ENCODE measurements at regions not wholly inside any gene's neighbourhood (a gene's known extent, or its start where the extent isn't known, plus 50 kb on each side); places are given as distances from the start of the nearest gene placed in this dataset.

GRCh38 chr21:38712071-38712470, 93.7 kb upstream of the ETS2 start:
- DNase-seq, result peak; percentile 3

DNA sequence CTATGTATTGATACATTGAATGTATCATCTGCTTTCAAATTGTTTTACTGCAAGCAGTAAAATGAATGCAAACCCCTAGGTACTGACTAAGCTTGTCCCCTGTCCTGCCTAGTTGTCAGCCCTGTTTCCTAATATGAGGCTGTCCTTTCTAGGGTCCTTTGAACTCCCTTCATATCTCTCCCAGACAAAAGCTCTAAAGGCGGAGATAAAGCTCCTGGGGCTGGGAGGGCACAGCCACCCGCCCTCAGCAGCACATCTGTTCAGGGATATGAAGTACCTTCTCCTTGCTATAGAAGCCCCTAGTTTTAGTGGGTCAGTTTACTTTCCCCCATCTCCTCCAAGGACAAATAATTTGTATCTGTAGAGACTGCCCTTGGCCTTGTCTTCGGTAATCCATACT, 93.1 kb upstream of the ETS2 start:
- no peak for DNase-seq

DNA sequence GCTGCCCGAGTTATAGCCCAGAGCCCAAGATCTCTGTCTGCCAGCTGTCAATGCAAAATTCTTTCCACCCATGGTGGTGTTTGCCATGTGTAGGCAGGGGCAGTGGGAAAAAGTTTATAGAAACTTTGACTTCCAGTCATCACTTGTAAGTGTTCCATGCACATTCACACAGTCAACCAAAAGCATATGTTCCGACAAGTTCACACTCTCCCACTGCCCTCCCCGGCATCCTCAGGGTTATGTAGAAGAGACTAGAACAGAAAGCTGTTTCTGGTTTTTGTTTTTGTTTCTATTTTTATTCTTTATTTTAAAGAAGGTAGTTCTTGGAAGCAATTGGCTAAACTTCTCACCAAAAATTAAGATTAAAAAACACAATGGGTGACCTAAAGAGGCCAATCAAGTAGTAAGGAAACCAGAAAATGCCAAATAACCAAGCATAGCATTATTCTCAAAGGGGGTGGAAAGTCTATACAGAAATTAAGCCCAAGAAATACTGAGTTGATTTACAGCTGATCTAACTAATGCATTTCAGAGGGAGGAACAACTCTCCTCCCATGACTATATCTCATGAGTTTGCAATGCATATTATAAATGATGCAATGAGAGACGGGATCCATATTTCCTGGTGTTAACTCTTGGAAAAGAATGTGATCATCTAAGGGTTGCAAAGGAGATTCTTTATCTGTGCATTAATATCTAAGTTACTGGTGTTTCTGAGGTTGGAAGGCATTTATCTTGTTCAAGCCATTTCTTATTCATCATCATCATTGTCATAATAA, 91.5 kb upstream of the ETS2 start:
- no peak for DNase-seq

- no peak for DNase-seq
Measured at GRCh38 chr21:38714999-38715398, 90.7 kb upstream of the ETS2 start.

DNA sequence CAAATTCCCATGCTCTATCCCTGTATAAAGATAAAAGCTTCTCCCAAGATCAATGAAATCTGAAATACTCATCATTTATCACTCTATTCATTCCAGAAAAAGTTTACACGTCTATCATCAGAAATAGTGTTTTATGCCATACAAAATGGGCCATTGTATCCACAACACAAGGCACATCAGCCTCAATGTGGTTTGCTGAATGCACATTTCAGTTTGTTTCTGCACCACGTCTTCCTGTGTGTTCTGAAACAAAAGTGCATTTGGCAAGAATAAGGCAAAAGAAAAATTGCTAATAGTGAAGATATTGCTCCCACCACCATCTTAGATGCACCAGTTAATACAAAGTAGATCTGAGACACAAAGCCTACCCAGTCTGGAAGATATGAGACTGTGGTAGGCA, 89.6 kb upstream of the ETS2 start:
- DNase-seq, result no peak

GRCh38 chr21:38716942-38717341, 88.8 kb upstream of the ETS2 start:
- DNase-seq, result no peak

DNA sequence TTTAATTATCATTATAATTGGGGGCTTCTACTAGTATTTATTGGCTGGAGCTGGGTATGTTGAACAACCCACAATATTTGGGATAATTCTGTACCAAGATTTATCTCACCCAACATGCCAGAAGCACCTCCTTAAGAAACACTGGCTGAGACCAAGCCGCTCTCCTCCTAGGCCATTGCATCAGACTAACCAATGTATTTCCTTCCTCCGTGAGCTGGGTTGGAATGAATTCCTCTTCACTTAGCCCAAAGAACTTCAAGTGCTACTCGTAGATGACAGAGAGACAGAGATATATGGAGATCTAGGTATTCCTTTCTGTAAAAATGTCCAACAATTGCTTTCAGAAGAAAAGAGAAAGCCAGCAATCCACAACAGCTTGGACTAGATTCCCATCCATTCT, 87.2 kb upstream of the ETS2 start:
- DNase-seq, result no peak

GRCh38 chr21:38720074-38720473, 85.7 kb upstream of the ETS2 start:
- DNase-seq, result no peak

- DNase-seq, result no peak
Measured at GRCh38 chr21:38721055-38721454, 84.7 kb upstream of the ETS2 start.

GRCh38 chr21:38721958-38722357, 83.8 kb upstream of the ETS2 start:
- no peak for DNase-seq

DNA sequence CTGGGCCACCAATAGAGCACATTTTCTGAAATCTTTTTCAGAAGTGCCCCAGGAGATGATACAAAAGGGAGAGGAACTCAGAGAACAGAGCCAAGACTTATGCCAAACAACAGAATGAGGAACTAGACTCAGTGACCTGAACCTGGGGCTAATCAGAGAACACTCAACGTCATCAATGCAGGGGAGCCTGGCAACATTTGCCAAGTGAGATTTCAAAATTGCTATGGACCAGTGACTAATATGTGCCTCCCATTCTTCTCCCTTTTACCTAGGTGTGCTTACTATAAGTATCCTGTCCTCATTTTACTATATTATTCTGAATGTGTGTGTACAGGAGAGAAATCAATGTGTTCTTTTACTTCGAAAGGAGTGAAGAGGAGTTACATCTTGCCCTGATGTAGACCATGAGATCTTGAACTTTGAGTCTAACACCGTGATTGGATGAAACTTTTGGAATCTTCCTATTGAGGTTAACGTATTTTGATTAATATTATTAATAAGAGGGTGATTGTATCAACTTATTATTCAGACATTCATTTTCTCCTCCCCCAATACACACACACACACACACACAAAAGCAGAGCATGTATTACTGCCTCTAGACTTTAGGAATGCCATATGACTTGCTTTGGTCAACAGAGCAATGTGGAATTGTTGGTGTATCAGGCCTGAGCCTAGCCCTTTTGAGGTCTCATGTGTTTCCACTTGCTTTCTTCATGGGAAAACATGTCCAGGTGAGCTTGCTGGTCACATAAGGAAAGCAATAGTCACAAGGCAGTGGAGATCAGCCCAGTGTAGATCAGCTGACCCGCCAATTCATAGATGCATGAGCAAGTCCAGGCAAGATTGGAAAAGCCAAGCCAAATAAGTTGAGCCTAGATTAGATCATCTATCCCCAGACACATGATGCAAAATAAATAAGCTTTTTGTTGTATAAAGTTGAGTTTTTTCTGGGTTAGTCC, 80.3 kb upstream of the ETS2 start:
- no peak for DNase-seq

- DNase-seq, result no peak
Measured at GRCh38 chr21:38726482-38726881, 79.2 kb upstream of the ETS2 start.

DNA sequence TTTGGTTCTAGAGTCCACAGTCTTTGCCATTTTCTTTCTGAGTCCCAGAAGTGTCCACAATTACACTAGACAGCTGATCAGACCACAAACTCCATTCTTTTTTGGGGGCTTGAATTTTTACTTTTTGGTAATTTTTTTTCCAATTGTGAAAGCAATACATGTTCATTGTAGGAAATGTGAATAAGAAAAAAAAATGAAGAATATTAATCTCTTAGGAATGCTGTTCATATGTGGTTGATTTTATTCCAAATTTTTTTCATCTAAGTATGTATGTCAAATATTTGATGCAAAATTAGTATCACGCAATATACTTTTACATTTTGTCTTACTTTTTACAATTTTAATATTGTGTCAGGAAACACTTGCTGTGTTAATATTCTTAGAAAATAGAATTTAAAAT, 76.4 kb upstream of the ETS2 start:
- DNase-seq, result no peak

DNA sequence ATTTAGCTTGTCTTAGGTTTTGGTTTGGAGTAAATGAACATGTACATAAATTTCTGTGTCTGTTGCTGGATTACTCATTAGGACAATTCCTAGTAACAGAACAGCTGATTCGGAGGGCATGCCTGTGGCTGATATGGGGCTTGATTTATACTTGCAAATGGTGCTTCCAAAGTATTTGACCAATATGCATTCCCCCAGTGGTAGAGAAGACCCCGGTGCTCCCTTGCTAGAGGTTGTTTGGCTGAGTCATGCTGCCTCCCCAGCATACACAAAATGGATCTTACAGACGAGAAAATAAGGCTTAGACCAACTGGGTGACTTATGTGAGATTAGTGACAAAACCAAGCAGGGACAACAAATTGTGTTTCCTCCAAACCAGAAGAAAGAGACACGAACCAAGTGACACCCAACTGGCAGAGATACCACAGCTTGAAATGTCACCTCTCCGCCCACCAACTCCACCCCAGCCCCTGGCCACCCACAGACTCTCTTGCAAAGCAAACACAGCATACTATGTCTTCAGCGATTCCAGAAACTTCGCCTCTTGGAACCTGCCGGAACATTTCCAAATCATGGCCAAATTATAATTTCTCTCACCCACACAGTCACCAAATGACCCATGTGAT, 75.9 kb upstream of the ETS2 start:
- DNase-seq, result no peak

GRCh38 chr21:38733972-38734546, 71.7 kb upstream of the ETS2 start:
- DNase-seq, result peak; percentile 54

GRCh38 chr21:38734646-38735365, 70.9 kb upstream of the ETS2 start:
- no peak for DNase-seq

DNA sequence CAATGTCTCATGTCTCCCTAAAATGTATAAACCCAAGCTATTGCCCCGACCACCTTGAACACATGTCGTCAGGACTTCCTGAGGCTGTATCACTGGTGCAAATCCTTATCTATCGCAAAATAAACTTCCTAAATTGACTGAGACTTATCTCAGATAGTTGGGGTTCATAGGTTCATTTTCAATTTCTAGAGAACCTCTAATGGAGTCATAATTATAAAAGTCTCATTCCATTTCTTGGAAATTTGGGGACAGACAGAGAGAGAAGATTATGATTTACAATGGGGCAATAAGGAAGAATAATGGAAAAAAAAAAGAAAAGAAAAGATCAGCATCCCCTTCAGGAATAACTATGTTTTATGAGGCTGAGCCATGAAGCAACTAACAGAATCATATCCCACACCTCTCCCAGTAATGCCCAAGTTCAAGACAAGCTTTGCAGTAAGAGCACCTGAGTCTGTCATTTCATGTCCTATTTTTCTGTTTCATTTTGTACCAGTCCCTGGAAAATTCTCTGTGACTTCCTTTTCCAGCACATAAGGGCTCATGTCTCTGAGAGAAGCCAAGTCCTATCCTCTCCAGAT, 70.0 kb upstream of the ETS2 start:
- no peak for DNase-seq

GRCh38 chr21:38740090-38740489, 65.6 kb upstream of the ETS2 start:
- DNase-seq, result no peak

GRCh38 chr21:38741092-38741949, 64.4 kb upstream of the ETS2 start:
- no peak for DNase-seq

GRCh38 chr21:38741950-38742256, 63.8 kb upstream of the ETS2 start:
- DNase-seq, result no peak

DNA sequence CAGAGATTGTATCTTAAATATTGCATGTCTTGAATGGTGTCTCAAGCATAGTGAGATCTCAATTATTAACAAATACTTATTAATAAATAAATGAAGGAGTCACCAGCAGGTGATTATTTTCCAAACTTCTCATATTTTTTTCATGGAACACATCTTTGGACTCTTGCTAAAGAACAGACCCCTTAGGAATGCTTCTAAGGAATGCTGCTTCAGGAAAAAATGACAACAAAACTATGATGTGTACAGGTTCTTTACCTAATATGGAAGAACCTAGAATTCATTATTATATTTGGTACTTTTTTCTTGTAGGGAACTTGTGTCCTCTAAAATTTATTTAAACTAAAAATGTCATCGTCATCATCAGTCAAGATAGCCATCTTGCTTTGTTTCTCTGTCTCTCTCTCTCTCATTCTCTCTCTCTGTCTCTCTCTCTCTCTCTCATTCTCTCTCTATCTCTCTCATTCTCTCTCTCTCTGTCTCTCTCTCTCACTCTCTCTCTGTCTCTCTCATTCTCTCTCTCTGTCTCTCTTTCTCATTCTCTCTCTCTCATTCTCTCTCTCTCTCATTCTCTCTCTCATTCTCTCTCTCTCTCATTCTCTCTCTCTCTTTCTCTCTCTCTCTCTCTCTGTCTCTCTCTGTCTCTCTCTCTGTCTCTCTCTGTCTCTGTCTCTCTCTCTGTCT, 63.0 kb upstream of the ETS2 start:
- DNase-seq, result no peak

Measured in DMS79 treated with DMSO at 0.1 percent for 48 hours (cell line).